HUES64 (cell line): ENCODE measurements at regions not wholly inside any gene's neighbourhood (a gene's known extent, or its start where the extent isn't known, plus 50 kb on each side); places are given as distances from the start of the nearest gene placed in this dataset.
"Not testable (repeated sequence)": the region's sequence is repeated elsewhere in the genome, so short reads cannot be mapped to it uniquely, and the experiment has no call there.

Experiments used
- H3K27ac ChIP-seq: 2 replicates; pipeline ENCODE4 v1.7.0; 2013; ENCODE audit warnings: low read depth, low read length, inconsistent platforms
- H3K27me3 ChIP-seq: 2 replicates; pipeline ENCODE4 v1.6.1; 2013; ENCODE audit warnings: mild to moderate bottlenecking, low read length; ENCODE audit not compliant: insufficient read depth
- H3K36me3 ChIP-seq: 2 replicates; pipeline ENCODE4 v1.6.1; 2013; ENCODE audit warnings: mild to moderate bottlenecking, low read length; ENCODE audit not compliant: insufficient read depth
- H3K4me1 ChIP-seq: 2 replicates; pipeline ENCODE4 v1.6.1; 2013; ENCODE audit warnings: mild to moderate bottlenecking, low read length, moderate library complexity; ENCODE audit not compliant: insufficient read depth
- H3K4me3 ChIP-seq: 2 replicates; pipeline ENCODE4 v1.5.1; 2013; ENCODE audit warnings: mild to moderate bottlenecking, low read length, moderate library complexity
- H3K9ac ChIP-seq: 2 replicates; pipeline ENCODE4 v1.6.1; 2013; ENCODE audit warnings: mild to moderate bottlenecking, low read depth, low read length
- H3K9me3 ChIP-seq: 2 replicates; pipeline ENCODE4 v1.6.1; 2013; ENCODE audit warnings: low read depth, low read length; ENCODE audit not compliant: insufficient read depth
- WGBS: fragments of 150-250, 120-280 bp; methylation state at CpG from one replicate; pipeline ENCODE4 v1.1.7; 2013; ENCODE audit warnings: missing lambda C conversion rate; 5-methylcytosine and 5-hydroxymethylcytosine counted together

DNA sequence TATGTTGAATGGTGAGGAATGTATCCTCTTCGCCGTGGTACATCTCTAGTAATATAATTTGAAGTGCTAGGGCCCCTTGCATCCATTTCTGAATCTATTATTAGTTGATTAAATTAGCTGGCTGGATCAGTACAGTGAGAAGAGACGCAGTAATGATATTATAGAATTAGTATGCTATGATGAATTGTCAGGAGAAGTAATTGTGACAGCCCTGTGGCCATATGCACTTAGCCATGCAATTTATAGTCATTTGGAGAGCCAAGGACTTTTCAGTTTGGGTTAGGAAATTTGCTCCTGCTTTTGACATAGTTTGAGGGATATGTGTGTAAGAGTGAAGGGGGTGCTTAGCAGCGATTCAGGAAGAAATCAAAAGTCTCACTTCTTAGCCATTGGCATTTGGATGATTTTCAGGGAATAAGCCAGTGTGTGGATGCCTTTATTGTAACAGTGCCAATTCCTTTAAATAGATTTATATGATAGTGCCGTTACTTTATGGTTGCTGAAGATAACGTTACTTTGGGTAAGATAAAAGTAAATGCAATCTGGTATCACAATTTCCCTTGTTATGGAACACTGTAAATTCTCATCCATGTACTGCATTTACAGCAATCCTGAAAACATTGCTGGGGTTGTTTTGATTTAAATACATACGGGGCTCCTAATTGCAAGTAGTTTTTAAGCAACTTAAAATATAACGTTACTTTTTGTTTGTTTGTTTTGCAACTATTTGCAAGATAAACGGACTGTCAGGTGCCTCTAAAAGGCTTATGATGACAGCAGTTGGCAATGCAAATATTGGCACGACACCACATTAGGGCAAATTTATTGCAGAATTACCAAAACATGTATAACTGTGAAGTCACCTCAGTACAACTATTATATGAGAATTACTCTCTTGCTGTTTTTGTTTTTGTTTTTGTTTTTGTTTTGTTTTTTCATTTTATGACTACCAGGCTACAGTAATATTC is 875.4 kb upstream of the WWC1 start:
- Histone ChIP-seq H3K4me3 (no peak overlapping the region), H3K9me3 (no peaks in the 10 kb centered on the region), H3K4me1 (peaks cover 10% of the 10 kb centered on the region), H3K27ac (no peak overlapping the region), H3K9ac (no peak overlapping the region), H3K27me3 (no peaks in the 10 kb centered on the region), H3K36me3 (no peaks in the 10 kb centered on the region)
- 68% methylated on average over 10 of the region's 10 CpGs for WGBS

DNA sequence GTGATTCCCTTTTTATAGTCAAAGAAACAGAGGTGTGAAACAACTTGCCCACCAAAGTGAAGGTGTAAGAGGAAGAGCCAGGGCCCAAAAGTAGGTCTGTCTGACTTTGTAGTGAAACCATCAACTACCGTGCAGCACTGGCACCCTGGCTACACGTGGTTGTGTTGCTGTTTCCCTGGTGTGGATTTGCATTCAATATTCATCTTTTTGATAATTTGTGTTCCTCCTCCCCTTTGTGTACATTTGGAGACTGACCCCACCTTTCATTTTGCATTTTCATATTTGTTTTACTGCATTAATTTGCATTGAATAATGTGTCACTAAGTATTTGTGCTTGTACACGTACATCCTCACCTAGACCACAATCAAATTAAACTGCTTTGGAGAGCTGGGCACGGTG is 873.8 kb upstream of the WWC1 start:
- no peak overlapping the region for H3K27ac ChIP-seq
- H3K4me1 ChIP-seq, result peaks cover 10% of the 10 kb centered on the region
- H3K36me3 ChIP-seq, result no peaks in the 10 kb centered on the region
- H3K9me3 ChIP-seq, result no peaks in the 10 kb centered on the region
- no peak overlapping the region for H3K9ac ChIP-seq
- H3K4me3 ChIP-seq, result no peak overlapping the region
- 95% methylated on average over 4 of the region's 4 CpGs for WGBS
- H3K27me3 ChIP-seq, result no peaks in the 10 kb centered on the region

DNA sequence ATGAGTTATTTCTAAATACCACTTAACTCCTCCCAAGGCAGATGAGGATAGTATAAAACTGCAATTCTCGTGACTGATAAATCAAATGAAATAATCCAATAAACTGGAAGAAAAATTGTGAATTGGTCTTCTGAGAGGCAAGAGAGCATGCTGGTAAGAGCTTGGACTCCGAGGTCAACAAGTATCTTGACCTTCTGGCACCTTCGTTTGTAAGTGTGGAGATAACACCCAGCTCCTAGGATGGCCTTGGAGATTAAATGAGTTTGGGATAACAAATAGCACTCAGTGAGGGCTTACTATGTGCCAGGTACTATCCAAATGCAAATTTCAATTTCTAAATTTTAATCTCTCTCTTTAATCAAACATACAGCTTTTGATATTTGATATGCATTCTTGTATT is 866.3 kb upstream of the WWC1 start:
- 80% methylated on average over 3 of the region's 3 CpGs for WGBS
- H3K27ac ChIP-seq, result no peak overlapping the region
- H3K4me3 ChIP-seq, result no peak overlapping the region
- H3K4me1 ChIP-seq, result no peaks in the 10 kb centered on the region
- H3K9ac ChIP-seq, result no peak overlapping the region
- no peaks in the 10 kb centered on the region for H3K9me3 ChIP-seq
- no peaks in the 10 kb centered on the region for H3K27me3 ChIP-seq
- H3K36me3 ChIP-seq, result no peaks in the 10 kb centered on the region

DNA sequence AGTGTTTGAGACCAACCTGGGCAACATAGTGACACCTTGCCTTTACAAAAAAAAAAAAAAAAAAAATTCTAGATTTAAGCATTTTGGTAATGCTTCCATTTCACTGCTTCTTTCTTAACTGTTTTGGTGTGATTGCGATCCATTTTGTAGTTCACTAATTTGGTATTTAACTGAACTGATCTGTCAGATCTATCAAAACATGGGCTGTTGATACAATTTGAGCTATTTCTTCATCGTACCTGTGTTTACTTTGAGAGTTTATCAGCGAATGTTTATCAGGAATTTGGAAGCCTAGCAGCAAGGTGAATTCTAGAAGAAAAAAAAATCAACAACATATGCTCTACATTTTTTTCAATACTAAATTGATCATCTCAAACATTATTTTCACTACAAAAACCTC is 864.9 kb upstream of the WWC1 start:
- Histone ChIP-seq H3K36me3 (no peaks in the 10 kb centered on the region), H3K27ac (no peak overlapping the region), H3K27me3 (no peaks in the 10 kb centered on the region), H3K9me3 (no peaks in the 10 kb centered on the region), H3K9ac (no peak overlapping the region), H3K4me1 (no peaks in the 10 kb centered on the region), H3K4me3 (no peak overlapping the region)
- 96% methylated on average over 3 of the region's 3 CpGs for WGBS

DNA sequence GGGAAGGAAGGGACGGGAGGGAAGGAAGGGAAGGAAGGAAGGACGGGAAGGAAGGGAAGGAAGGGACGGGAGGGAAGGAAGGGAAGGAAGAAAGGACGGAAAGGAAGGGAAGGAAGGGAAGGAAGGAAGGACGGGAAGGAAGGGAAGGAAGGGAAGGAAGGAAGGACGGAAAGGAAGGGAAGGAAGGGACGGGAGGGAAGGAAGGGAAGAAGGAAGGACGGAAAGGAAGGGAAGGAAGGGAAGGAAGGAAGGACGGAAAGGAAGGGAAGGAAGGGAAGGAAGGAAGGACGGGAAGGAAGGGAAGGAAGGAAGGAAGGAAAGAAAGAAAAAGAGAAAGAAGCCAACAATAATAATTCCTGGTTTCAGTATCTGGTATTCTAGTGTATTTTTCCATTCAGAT is 863.8 kb upstream of the WWC1 start:
- H3K36me3 ChIP-seq, H3K4me3 ChIP-seq, H3K27me3 ChIP-seq, H3K4me1 ChIP-seq, H3K9ac ChIP-seq, H3K27ac ChIP-seq, H3K9me3 ChIP-seq: not testable (repeated sequence)
- WGBS, result 89% methylated on average over 10 of the region's 10 CpGs

DNA sequence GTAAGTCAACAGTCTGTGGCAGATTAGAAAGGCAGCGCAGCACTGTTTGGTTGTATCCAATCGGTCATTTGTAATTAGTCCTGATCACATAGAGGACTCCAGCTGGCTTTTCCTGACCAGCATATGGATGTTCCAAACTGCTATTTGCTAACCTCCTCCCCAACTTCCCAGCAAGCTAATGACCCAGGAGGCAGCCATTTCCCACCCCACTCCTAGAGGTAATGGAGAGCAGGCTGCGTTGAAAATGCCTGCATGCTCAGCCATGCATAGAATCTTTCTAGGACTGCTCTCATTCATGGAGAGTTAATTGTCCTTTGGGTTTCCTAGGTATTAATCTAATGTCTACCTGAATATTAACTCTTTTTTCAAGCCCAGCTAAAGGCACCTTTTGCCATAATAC is 850.6 kb upstream of the WWC1 start:
- Histone ChIP-seq H3K9ac (no peak overlapping the region), H3K9me3 (peaks cover 4% of the 10 kb centered on the region; the same call in 1 of the 2 replicates), H3K4me3 (no peak overlapping the region), H3K27ac (no peak overlapping the region), H3K27me3 (no peaks in the 10 kb centered on the region), H3K36me3 (no peaks in the 10 kb centered on the region), H3K4me1 (no peaks in the 10 kb centered on the region)
- 54% methylated on average over 3 of the region's 3 CpGs for WGBS

DNA sequence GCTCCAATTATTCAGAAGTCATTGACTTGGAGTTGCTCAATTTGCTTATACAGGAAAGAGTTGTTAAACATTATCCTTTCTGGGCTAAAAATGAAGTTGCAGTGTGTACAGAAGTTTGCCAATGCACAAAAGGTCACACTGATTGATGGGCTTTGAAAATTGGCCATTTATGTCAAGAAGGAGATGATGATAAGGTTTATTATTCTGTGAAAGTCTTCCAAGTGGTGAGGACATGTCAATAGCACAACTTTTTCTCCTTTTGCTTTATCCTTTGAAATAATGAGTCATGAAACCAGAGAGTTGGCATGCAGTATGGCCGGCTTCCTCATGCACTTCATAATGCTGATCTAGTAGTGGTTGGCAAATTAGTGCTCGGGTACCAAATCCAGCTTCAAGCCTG is 848.5 kb upstream of the WWC1 start:
- Histone ChIP-seq H3K9ac (no peak overlapping the region), H3K9me3 (peaks cover under 1% of the 10 kb centered on the region; the same call in 1 of the 2 replicates), H3K27me3 (no peaks in the 10 kb centered on the region), H3K36me3 (no peaks in the 10 kb centered on the region), H3K4me3 (no peak overlapping the region), H3K27ac (no peak overlapping the region), H3K4me1 (no peaks in the 10 kb centered on the region)
- WGBS, result 94% methylated on average over 2 of the region's 2 CpGs

DNA sequence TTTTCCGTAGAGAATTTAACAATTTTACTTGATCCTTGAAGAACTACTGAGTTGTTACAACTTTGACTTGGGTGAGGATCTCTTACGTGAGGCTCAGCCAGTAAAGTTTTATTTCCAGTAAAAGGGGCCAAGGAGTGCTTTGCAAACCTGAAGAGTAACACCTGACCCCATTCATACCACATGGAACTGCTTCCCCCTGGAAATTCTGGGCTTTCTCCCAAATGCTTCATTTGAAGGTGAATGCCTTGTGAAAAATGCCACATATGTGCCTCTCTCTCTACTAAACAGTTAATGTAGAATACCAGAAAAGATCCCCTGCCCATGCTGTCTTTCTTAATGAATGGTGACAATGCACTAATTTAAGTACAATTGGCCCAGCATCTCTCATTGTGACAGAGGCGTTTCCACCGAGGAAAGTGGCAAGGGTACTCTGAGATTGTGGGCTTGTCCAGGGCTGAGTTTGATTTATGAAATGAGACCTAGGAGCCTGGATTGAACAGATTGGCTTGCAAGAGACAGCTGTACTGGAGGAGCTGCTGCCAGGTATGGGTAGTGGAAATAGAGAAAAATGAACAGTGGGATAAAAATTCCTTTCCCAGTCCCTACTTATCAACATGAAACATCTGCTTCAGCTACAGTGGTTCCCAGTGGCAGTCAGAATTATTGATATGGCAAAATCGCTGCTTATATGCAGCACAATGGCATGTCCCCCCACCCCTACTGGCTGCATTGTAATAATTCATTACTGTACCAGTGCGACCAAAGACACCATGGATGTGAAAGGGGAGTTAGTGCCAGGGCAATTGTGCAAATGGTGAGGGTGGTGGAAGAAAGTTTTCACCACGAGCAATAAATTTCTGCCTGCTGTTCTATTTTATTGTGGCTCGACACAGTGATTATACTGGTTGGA is 843.7 kb upstream of the WWC1 start:
- no peak overlapping the region for H3K4me3 ChIP-seq
- H3K4me1 ChIP-seq, result no peaks in the 10 kb centered on the region
- WGBS, result 92% methylated on average over 8 of the region's 8 CpGs
- H3K27ac ChIP-seq, result no peak overlapping the region
- no peaks in the 10 kb centered on the region for H3K9me3 ChIP-seq
- no peaks in the 10 kb centered on the region for H3K36me3 ChIP-seq
- H3K27me3 ChIP-seq, result no peaks in the 10 kb centered on the region
- H3K9ac ChIP-seq, result no peak overlapping the region

DNA sequence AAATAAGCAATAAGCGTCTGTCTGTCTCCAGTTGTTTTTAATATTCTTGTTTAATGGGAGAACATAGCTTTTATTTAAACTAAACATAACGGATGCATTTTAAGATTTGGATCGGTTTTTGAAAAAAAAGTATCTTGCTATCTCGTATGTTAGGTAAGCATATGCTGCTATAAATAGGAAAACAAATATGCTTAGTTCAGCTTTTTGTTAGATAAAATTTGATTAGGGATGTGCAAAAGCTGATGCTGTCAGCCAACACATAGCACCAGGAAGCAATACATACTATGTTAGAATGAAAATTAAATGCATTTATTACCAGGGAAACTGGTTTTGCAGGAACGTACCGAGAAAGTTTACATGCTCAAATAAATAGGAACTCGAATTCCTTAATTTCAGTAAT is 843.1 kb upstream of the WWC1 start:
- WGBS, result 83% methylated on average over 6 of the region's 7 CpGs
- no peaks in the 10 kb centered on the region for H3K27me3 ChIP-seq
- H3K27ac ChIP-seq, result no peak overlapping the region
- H3K9ac ChIP-seq, result no peak overlapping the region
- H3K9me3 ChIP-seq, result no peaks in the 10 kb centered on the region
- H3K4me1 ChIP-seq, result peaks cover 6% of the 10 kb centered on the region; the same call in 1 of the 2 replicates
- H3K4me3 ChIP-seq, result no peak overlapping the region
- H3K36me3 ChIP-seq, result no peaks in the 10 kb centered on the region

DNA sequence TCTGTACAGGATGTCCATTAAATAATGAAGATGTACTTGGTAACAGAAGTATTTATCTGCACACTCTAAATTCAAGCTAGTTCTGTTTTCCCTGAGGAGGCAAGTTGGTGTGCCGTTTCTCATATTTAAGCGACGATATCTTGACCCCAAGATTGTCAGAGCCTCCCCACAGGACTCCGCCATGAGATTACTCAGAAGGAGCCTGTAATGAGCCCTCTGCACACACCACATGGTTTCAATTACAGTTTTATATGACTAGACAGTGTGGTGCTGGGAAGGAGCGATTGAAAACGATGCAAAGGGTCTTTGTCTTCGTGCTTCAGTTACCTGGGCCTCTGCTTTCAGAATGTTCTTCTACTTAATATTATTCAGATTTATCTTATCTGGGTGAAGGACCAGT is 840.4 kb upstream of the WWC1 start:
- no peaks in the 10 kb centered on the region for H3K9me3 ChIP-seq
- no peak overlapping the region for H3K4me3 ChIP-seq
- H3K36me3 ChIP-seq, result no peaks in the 10 kb centered on the region
- H3K27ac ChIP-seq, result no peak overlapping the region
- 98% methylated on average over 5 of the region's 7 CpGs for WGBS
- H3K27me3 ChIP-seq, result no peaks in the 10 kb centered on the region
- H3K9ac ChIP-seq, result no peak overlapping the region
- H3K4me1 ChIP-seq, result peaks cover 9% of the 10 kb centered on the region; the same call in 1 of the 2 replicates

DNA sequence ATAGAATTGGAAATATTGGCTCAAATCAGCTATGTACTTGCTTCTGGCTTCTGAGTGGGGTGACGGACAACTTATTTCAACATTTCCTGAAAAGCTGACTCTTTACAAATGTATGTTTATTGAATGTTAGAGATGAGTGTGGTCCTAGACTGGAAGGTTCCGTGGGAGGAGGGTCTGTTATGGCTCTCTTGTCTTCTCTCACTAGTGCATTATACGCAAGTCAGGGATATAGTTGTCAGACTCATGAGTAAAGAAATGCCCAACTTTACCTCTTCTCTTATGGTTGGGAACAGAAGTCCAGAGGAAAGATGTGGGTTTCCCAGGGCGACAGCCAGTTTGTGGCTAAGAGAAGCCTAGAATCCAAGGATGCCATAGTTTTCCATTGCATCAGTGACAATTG is 839.3 kb upstream of the WWC1 start:
- no peaks in the 10 kb centered on the region for H3K9me3 ChIP-seq
- H3K4me3 ChIP-seq, result no peak overlapping the region
- H3K9ac ChIP-seq, result no peak overlapping the region
- peaks cover 9% of the 10 kb centered on the region; the same call in 1 of the 2 replicates for H3K4me1 ChIP-seq
- H3K27ac ChIP-seq, result no peak overlapping the region
- H3K36me3 ChIP-seq, result no peaks in the 10 kb centered on the region
- no peaks in the 10 kb centered on the region for H3K27me3 ChIP-seq
- 98% methylated on average over 4 of the region's 4 CpGs for WGBS
